Naive thymus-derived CD8-positive, alpha-beta T cell (primary cell): ENCODE measurements at regions not wholly inside any gene's neighbourhood (a gene's known extent, or its start where the extent isn't known, plus 50 kb on each side); places are given as distances from the start of the nearest gene placed in this dataset.

Experiments used
- ATAC-seq, 2 donors: fragments of 150-1000 bp; cut with Tn5 transposase in 1 of 2; sonication (Bioruptor Pico), chemical (Tn5 transposase) in 1 of 2; 1 replicate in 1 of 2; 2 replicates in 1 of 2; pipeline ENCODE4 v1.10.0; 2021; ENCODE audit warnings: mild to moderate bottlenecking in 2 of 2, moderate library complexity in 2 of 2
- POLR2A ChIA-PET: fragments of 350-600 bp; sonication (Branson Sonifier 250); formaldehyde crosslinking; loops from one replicate; lab custom pipeline; 2021; ENCODE audit warnings: antibody characterized with exemption; lab: Charles Lee
- DNase-seq, 10 donors: peaks; one replicate each; pipeline versions ENCODE4 v3.0.0 to v3.0.0-alpha.2; 2020 to 2022
- H3K27ac Mint-ChIP-seq, 10 donors: one replicate each; pipeline ENCODE4 v1.8.0; 2020 to 2022; ENCODE audit warnings: mild to moderate bottlenecking in 10 of 10, mixed read lengths in 10 of 10, moderate library complexity in 4 of 10, inconsistent platforms in 1 of 10
- H3K27me3 Mint-ChIP-seq, 5 donors: one replicate each; pipeline ENCODE4 v1.8.0; 2021 to 2022; ENCODE audit warnings: mixed read lengths in 5 of 5
- H3K36me3 Mint-ChIP-seq, 3 donors: one replicate each; pipeline ENCODE4 v1.8.0; 2020 to 2022; ENCODE audit warnings: mixed read lengths in 3 of 3, mild to moderate bottlenecking in 2 of 3, inconsistent platforms in 1 of 3
- H3K4me1 Mint-ChIP-seq, 4 donors: one replicate each; pipeline ENCODE4 v1.8.0; 2021 to 2022; ENCODE audit warnings: mixed read lengths in 4 of 4
- H3K4me3 Mint-ChIP-seq, 10 donors: one replicate each; pipeline ENCODE4 v1.8.0; 2020 to 2022; ENCODE audit warnings: mild to moderate bottlenecking in 10 of 10, mixed read lengths in 10 of 10, moderate library complexity in 6 of 10, inconsistent platforms in 1 of 10
- H3K9me3 Mint-ChIP-seq, 9 donors: one replicate each; pipeline ENCODE4 v1.8.0; 2020 to 2022; ENCODE audit warnings: mixed read lengths in 9 of 9, mild to moderate bottlenecking in 3 of 9, inconsistent platforms in 1 of 9, moderate library complexity in 1 of 9

DNA sequence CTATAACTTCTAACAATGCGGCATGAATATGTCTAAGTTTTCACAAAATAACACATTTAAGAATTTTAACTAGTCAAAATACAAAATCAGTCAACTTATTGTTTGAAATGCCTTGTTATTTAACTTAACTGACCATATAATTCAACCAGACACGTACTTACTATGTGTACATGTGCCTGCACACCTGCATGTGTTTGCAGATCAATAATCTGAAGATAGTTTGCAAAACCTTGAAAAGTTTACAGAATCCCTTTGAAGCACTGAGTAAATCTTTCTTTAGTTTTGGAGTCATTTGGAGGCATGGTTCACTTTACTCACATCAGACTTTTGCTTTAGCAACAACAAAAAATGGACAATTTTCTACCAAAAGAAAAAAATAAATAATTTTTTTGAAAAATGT, 363.8 kb downstream of the PMP22 start:
- ATAC-seq (no peak), DNase-seq (no peak)
- Mint-ChIP-seq H3K9me3 (peaks cover 0 to 16% (median 7%) of the 10 kb centered on the region in 9 donors), H3K27ac (no peak overlapping the region), H3K27me3 (peaks cover 5 to 33% (median 11%) of the 10 kb centered on the region in 5 donors), H3K4me1 (no peaks in the 10 kb centered on the region), H3K4me3 (no peak overlapping the region), H3K36me3 (peaks cover 0 to 9% (median 0%) of the 10 kb centered on the region in 3 donors)
- POLR2A ChIA-PET: no interaction called here

DNA sequence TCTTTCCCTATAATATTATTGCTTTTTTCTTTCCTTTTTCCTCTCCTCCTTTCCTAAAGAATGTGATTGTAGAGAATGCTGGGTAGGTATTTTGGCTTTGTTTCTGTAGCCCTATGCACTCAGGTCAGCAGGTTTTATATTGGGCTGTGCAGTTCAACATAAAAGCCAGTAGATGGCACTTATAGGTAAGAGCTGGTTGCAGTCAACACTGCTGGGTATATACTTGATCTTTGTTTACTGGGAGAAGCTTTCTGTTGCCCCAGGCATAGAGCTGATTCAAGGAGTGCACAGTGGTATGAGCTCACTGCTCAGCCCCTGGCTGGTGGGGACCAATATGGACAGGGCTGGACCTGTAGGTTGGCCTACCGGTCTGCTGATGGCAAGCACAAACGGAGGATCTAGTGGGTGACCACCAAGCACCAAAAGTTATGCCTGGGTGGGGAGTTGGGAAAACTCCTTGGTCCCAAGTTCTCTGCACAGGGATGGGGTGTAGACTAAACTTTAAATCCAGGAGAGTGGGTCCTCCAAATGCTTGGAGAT, 378.9 kb downstream of the PMP22 start:
- POLR2A ChIA-PET: no interaction called here

DNA sequence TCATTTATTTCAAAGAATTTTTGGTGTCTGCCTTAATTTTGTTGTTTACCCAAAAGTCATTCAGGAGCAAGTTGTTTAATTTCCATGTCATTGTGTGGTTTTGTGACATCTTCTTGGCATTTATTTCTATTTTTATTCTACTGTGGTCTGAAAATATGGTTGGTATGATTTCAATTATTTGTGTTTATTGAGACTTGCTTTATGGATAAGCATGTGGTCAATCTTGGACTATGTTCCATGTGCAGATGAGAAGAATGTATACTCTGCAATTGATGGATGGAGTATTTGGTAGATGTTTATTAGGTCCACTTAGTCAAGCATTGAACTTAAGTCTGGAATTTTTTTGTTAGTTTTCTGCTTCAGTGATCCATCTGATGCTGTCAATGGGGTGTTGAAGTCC, 383.0 kb downstream of the PMP22 start:
- H3K27ac Mint-ChIP-seq: no peak overlapping the region
- DNase-seq: no peak
- peaks cover 6 to 32% (median 22%) of the 10 kb centered on the region in 9 donors for H3K9me3 Mint-ChIP-seq
- POLR2A ChIA-PET: no interaction called here
- no peak for ATAC-seq
- H3K27me3 Mint-ChIP-seq: peaks cover 7 to 41% (median 22%) of the 10 kb centered on the region in 5 donors
- H3K4me1 Mint-ChIP-seq: no peaks in the 10 kb centered on the region
- no peak overlapping the region for H3K4me3 Mint-ChIP-seq
- H3K36me3 Mint-ChIP-seq: peaks cover 0 to 26% (median 3%) of the 10 kb centered on the region in 3 donors

More for the DNA sequence above, 378.9 kb downstream of the PMP22 start:
- Mint-ChIP-seq H3K36me3 (peaks cover 0 to 39% (median 3%) of the 10 kb centered on the region in 3 donors), H3K27ac (no peak overlapping the region), H3K4me1 (no peaks in the 10 kb centered on the region), H3K4me3 (no peak overlapping the region), H3K9me3 (peaks cover 14 to 60% (median 31%) of the 10 kb centered on the region in 9 donors), H3K27me3 (peaks cover 12 to 47% (median 20%) of the 10 kb centered on the region in 5 donors)
- ATAC-seq (no peak), DNase-seq (no peak)

GRCh38 chr17:14875557-14876412, 389.3 kb downstream of the PMP22 start:
- POLR2A ChIA-PET: no interaction called here
- Mint-ChIP-seq H3K9me3 (no peaks in the 10 kb centered on the region), H3K27ac (no peak overlapping the region), H3K4me3 (no peak overlapping the region), H3K4me1 (no peaks in the 10 kb centered on the region), H3K27me3 (peaks cover 2 to 21% (median 6%) of the 10 kb centered on the region in 5 donors), H3K36me3 (no peaks in the 10 kb centered on the region)
- ATAC-seq: no peak
- DNase-seq: no peak

DNA sequence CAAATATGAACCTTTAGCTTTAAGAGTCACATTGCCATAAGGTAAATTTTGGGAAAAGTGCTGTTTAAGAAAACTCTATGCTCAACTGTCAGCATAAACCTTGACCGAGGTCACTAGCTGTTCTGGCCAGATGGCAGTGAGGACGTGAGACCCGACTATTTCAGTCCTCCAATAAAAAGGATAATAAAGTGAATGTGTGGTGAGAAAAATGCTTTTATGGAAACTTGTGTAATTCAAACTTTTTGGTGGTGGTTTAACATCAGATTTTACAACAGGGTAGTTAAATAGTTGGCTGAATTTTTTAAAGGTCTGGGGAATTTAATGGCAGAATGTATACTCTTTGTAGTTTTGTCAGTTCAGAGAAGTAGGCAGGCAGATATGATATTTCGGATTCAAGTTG, 391.1 kb downstream of the PMP22 start:
- Mint-ChIP-seq H3K27me3 (peaks cover 2 to 21% (median 8%) of the 10 kb centered on the region in 5 donors), H3K36me3 (no peaks in the 10 kb centered on the region), H3K9me3 (peaks cover 0 to 3% (median 0%) of the 10 kb centered on the region in 9 donors), H3K27ac (no peak overlapping the region), H3K4me1 (no peaks in the 10 kb centered on the region), H3K4me3 (no peak overlapping the region)
- no peak for ATAC-seq
- POLR2A ChIA-PET: no interaction called here
- DNase-seq: no peak

DNA sequence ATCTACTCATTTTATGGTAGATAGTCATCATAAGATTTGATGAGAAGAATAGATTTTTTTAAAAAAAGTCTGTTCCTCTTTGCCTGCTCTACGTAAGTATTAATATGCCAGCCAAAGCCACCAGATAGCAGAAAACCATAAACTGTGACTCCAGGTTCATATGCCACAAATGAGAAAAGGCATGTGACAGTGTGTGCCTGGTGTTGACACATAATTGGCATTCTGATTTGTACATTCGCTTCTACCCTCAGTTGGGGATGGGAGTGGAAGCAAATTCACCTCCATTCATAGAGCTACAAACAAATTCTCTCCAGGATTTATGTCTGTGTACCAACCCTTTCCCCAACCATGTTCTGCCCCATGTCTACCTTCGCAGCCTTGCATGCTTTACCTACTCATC, 391.6 kb downstream of the PMP22 start:
- H3K27ac Mint-ChIP-seq: no peak overlapping the region

GRCh38 chr17:14871921-14872320, 393.2 kb downstream of the PMP22 start:
- DNase-seq (no peak), ATAC-seq (no peak)
- H3K36me3 Mint-ChIP-seq: no peaks in the 10 kb centered on the region
- peaks cover 5 to 26% (median 12%) of the 10 kb centered on the region in 5 donors for H3K27me3 Mint-ChIP-seq
- H3K4me1 Mint-ChIP-seq: no peaks in the 10 kb centered on the region
- H3K27ac Mint-ChIP-seq: no peak overlapping the region
- peaks cover 0 to 3% (median 0%) of the 10 kb centered on the region in 9 donors for H3K9me3 Mint-ChIP-seq
- H3K4me3 Mint-ChIP-seq: no peak overlapping the region
- POLR2A ChIA-PET: no interaction called here

More for the DNA sequence above, 391.6 kb downstream of the PMP22 start:
- peaks cover 2 to 21% (median 9%) of the 10 kb centered on the region in 5 donors for H3K27me3 Mint-ChIP-seq
- H3K9me3 Mint-ChIP-seq: peaks cover 0 to 3% (median 0%) of the 10 kb centered on the region in 9 donors
- H3K36me3 Mint-ChIP-seq: no peaks in the 10 kb centered on the region
- no peak overlapping the region for H3K4me3 Mint-ChIP-seq
- POLR2A ChIA-PET: no interaction called here
- ATAC-seq (no peak), DNase-seq (no peak)
- no peaks in the 10 kb centered on the region for H3K4me1 Mint-ChIP-seq

DNA sequence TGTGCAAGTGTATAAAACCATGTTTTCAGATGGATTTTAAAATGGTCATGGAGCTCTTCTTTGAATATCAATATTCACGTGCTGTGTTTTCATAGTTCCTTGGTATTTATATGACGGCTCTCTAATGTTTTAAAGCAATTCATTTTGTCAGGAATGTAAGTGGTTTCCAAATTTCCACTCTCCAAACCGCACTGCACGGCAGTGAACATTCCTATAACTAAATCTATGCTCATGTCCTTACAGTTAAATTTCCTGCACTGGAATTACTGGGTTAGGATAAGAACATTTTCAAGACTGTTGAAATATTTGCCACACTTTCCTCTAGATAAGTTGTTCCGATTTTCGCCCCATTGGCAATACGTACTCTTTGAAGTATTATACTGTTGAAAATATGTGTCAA, 398.9 kb downstream of the PMP22 start:
- Mint-ChIP-seq H3K9me3 (peaks cover 0 to 13% (median 0%) of the 10 kb centered on the region in 9 donors), H3K36me3 (no peaks in the 10 kb centered on the region), H3K4me3 (no peak overlapping the region), H3K27ac (no peak overlapping the region), H3K27me3 (peaks cover 2 to 20% (median 8%) of the 10 kb centered on the region in 5 donors), H3K4me1 (no peaks in the 10 kb centered on the region)
- ATAC-seq (no peak), DNase-seq (no peak)
- POLR2A ChIA-PET: no interaction called here

- DNase-seq: no peak
- POLR2A ChIA-PET: no interaction called here
- Mint-ChIP-seq H3K9me3 (peaks cover 0 to 13% (median 0%) of the 10 kb centered on the region in 9 donors), H3K27me3 (peaks cover 4 to 21% (median 5%) of the 10 kb centered on the region in 5 donors), H3K27ac (no peak overlapping the region), H3K4me1 (no peaks in the 10 kb centered on the region), H3K36me3 (no peaks in the 10 kb centered on the region), H3K4me3 (no peak overlapping the region)
- ATAC-seq: no peak
Measured at GRCh38 chr17:14864127-14864526, 401.0 kb downstream of the PMP22 start.

DNA sequence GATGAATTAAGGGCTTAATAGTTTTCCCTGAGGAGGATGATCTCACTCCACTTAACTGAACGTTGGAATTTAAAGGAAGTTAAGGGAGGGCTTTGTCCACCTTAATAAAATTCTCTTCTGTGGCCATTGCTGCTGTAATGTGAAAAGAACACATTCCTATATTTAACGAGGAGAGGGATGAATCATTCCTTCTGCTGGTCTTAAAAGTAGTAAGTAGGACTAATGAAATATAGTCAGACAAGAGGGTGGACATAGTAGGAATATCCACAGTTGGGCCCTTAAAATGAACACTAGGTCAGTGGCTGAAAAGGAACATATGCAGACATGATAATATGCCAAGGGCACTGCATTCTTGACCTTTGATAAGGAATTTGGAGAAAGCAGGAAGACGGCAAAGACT, 405.6 kb downstream of the PMP22 start:
- peaks cover 0 to 23% (median 5%) of the 10 kb centered on the region in 5 donors for H3K27me3 Mint-ChIP-seq
- peaks cover 0 to 2% (median 0%) of the 10 kb centered on the region in 4 donors for H3K4me1 Mint-ChIP-seq
- no peak overlapping the region for H3K27ac Mint-ChIP-seq
- H3K36me3 Mint-ChIP-seq: no peaks in the 10 kb centered on the region
- no peak overlapping the region for H3K4me3 Mint-ChIP-seq
- peaks cover 0 to 13% (median 0%) of the 10 kb centered on the region in 9 donors for H3K9me3 Mint-ChIP-seq
- POLR2A ChIA-PET: no interaction called here
- ATAC-seq: no peak
- DNase-seq: no peak

- peaks cover 0 to 17% (median 5%) of the 10 kb centered on the region in 5 donors for H3K27me3 Mint-ChIP-seq
- no peak overlapping the region for H3K27ac Mint-ChIP-seq
- no peak overlapping the region for H3K4me3 Mint-ChIP-seq
- POLR2A ChIA-PET: no interaction called here
- no peaks in the 10 kb centered on the region for H3K36me3 Mint-ChIP-seq
- H3K9me3 Mint-ChIP-seq: peaks cover 0 to 4% (median 0%) of the 10 kb centered on the region in 9 donors
- DNase-seq (no peak), ATAC-seq (no peak)
- peaks cover 0 to 2% (median 0%) of the 10 kb centered on the region in 4 donors for H3K4me1 Mint-ChIP-seq
Measured at GRCh38 chr17:14856176-14856575, 408.9 kb downstream of the PMP22 start.

- Mint-ChIP-seq H3K36me3 (no peaks in the 10 kb centered on the region), H3K4me3 (no peak overlapping the region), H3K9me3 (peaks cover 0 to 7% (median 0%) of the 10 kb centered on the region in 9 donors), H3K27ac (no peak overlapping the region), H3K27me3 (peaks cover 5 to 25% (median 9%) of the 10 kb centered on the region in 5 donors), H3K4me1 (peaks cover 0 to 2% (median 0%) of the 10 kb centered on the region in 4 donors)
- no peak for DNase-seq
- ATAC-seq: no peak
- POLR2A ChIA-PET: no interaction called here
Measured at GRCh38 chr17:14854691-14855090, 410.4 kb downstream of the PMP22 start.

DNA sequence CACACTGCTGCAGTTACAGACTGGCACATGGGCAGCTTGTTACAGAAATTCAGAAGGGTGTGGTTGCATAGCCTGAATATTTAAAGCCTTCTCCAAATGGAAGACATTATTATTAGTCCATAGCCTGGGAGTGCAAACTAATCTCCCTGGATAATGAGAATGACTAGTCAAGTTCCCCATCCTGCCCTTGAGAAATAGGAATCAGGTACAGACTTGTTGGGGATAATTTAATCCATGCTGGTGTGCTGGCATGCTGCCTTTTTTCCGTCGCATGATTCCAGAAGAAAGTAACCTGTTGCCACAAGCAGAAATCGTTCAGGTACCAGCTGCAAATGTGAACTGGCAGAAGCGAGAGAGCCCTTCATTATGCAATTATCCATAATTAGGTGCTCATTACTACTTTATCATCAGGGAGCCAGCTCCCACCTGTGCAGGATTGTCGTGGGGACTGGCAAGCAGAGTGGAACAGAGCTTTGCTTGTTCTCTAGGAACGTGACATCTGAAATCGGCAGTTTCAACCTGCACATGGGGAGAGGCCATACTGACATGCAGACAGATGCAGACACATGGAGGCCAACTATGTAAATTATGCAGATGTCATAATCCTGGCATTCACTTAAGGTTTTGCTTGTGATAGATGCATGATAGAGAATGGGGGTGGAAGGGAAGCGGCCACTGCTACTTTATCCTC, 419.4 kb downstream of the PMP22 start:
- DNase-seq (no peak), ATAC-seq (no peak)
- no peak overlapping the region for H3K4me3 Mint-ChIP-seq
- H3K36me3 Mint-ChIP-seq: no peaks in the 10 kb centered on the region
- POLR2A ChIA-PET: no interaction called here
- no peaks in the 10 kb centered on the region for H3K4me1 Mint-ChIP-seq
- H3K9me3 Mint-ChIP-seq: peaks cover 0 to 20% (median 4%) of the 10 kb centered on the region in 9 donors
- H3K27me3 Mint-ChIP-seq: peaks cover 10 to 23% (median 19%) of the 10 kb centered on the region in 5 donors
- H3K27ac Mint-ChIP-seq: no peak overlapping the region
